ENCODE measurements at regions not wholly inside any gene's neighbourhood (a gene's known extent, or its start where the extent isn't known, plus 50 kb on each side); places are given as distances from the start of the nearest gene placed in this dataset.

- DNase-seq (ENCODE audit: low read depth): no peak
Observed at GRCh38 chr18:22847392-22847791, 85.7 kb upstream of the RBBP8 start.

- DNase-seq (ENCODE audit: low read depth): no peak
Observed at GRCh38 chr18:22847867-22848451, 85.2 kb upstream of the RBBP8 start.

DNA sequence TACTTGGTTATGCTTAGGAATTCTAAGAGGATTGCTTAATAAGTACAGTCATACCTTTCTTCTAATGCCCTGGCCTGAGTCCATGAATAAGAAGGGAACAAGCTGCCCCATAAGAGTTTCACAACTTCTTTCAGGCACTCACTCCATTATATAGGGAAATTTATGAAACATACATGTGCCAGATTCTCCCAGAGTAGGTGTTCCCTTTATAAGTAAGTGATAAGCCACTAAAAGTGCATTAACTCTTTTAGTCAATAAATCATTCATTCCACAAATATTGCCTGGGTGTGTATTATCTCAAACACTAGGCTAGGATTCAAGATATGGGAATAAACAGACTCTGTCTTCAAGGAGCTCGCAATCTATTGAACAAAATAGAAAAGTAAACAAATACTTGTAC, 84.5 kb upstream of the RBBP8 start:
- DNase-seq (ENCODE audit: low read depth): no peak

GRCh38 chr18:22856870-22857269, 76.3 kb upstream of the RBBP8 start:
- no peak for DNase-seq (ENCODE audit: low read depth)

- DNase-seq (ENCODE audit: low read depth): no peak
Observed at GRCh38 chr18:22858121-22858520, 75.0 kb upstream of the RBBP8 start.

DNA sequence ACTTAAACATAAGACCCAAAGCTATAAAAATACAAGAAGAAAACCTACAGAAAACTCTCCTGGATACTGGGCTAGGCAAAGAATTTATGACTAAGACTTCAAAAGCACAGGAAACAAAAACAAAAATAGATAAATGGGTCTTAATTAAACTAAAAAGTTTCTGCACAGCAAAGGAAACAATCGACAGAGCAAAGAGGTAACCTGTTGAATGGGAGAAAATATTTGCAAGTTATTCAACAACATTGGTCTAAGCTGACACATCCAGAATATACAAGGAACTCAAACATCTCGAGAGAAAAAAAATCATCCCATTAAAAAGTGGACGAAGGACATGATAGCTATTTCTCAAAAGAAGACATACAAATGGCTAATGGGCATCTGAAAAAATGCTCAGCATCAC, 72.3 kb upstream of the RBBP8 start:
- DNase-seq (ENCODE audit: low read depth): no peak

DNA sequence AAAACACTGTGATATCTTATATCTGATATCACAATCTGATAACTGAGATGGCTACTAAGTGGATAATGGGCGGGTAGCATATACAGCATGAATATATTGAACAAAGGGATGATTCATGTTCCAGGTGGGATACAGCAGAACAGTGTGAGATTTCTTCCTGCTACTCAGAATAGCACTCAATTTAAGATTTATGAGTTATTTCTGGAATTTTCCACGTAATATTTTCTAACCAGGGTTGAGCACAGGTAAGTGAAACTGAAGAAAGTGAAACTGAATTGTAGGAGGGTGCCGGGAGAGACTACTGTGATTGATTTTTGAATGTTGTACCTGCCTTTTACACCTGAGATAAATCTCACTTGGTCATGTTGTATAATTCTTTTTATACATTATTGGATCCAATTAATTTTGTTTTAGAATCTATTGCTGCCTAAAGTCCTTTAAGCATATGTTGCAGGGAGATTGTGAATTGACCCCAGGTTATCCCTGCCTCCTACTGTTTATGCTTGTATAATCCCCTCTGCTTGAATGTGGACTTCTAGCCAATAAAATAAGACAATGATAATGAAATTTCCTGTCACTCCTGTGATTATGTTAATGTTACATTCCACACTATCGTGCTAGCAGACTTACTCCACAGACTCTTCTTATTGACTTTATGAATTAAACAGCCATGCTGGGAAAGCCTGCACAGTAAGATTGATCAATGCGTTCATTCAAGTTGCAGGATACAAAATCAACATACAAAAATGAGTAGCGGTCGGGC, 67.6 kb upstream of the RBBP8 start:
- no peak for DNase-seq (ENCODE audit: low read depth)

DNA sequence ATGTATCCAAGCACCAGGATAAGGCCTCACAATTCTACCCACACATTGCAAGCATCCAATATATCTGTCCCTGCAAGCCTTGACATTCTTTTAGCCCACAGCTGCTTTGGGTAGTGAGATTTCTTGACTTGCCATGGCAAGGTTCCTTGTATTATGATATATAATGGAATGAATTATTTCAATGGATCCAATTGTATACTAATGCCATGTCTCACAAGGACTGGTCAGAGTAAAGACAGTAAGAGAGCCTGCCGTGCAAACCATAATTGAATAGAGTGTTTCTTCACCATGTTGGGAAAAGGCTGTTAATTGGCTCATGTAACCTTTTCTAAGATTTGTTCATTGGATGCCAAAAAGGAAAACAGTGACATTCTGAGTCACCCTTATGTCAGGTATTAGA, 64.3 kb upstream of the RBBP8 start:
- DNase-seq (ENCODE audit: low read depth): no peak

DNA sequence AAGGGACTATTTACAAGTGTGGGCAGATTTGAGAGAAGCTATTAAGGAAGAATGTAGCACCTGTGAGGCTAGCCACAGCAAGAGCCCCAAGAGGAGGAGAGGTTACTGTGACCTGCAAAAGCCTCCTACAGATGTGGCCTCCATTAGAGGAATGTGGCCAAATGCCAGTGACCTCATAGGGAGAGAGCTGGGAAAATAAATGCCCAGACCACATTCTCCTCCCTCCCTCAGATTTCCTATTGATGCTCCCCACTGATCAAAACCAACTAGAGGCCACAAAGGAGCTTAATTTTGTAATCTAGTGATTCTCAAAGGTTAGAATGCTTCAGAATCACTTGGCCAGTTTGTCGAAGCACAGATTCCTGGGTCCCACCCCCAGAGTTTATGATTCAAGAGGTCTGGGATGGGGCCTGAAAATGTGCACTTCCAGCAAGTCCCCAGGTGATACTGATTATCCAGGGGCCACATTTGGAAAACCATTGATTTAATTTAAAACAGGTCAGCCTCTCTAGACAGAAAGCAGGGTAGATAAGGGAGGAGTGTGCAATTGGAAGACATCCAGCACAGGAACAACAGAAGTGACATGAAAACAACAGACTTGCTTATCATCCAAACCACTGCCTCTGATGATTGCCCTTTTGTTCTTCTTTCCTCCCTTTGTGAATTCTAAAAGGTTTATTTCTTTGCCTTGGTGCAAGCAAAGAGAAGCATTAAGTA, 61.2 kb upstream of the RBBP8 start:
- peak; percentile 13 for DNase-seq (ENCODE audit: low read depth)

GRCh38 chr18:22872900-22873537, 60.1 kb upstream of the RBBP8 start:
- no peak for DNase-seq (ENCODE audit: low read depth)

DNA sequence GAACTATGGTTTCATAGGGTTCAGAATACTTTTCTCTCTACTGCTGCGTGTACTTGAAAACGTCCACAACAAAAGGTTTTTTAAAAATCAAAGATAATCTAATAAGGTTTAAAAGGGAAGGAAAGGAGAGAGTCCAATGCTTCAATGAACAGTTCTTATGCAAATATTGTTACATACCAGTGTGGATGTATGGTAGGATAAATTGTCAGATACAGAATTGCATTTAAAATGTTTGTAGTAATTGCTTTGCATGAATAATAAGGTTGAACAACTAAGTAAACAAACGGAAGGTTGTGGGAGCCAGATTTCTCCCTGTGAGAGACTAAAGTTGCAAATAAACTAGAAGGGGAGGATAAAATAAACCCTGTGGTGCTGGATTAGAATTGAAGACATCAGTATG, 53.8 kb upstream of the RBBP8 start:
- no peak for DNase-seq (ENCODE audit: low read depth)

- DNase-seq (ENCODE audit: low read depth): no peak
Observed at GRCh38 chr18:22882084-22882483, 51.0 kb upstream of the RBBP8 start.

- no peak for DNase-seq (ENCODE audit: low read depth)
Observed at GRCh38 chr18:22883179-22883578, 49.9 kb upstream of the RBBP8 start.
